ENCODE measurements at regions not wholly inside any gene's neighbourhood (a gene's known extent, or its start where the extent isn't known, plus 50 kb on each side); places are given as distances from the start of the nearest gene placed in this dataset.

- no peaks in the 10 kb centered on the region for H3K9me3 ChIP-seq (replicated peaks; ENCODE audit: control insufficient read depth, insufficient read depth, low read length)
- TF ChIP-seq SIN3A (IDR thresholded peaks at IDR 0.05; ENCODE audit: low read depth, low read length) (no peak), ZNF622 (IDR thresholded peaks at IDR 0.05) (no peak), ZBTB33 (IDR thresholded peaks at IDR 0.05) (no peak), JUNB (IDR thresholded peaks at IDR 0.05) (no peak), CHD1 (IDR thresholded peaks at IDR 0.05; ENCODE audit: low read depth, low read length) (no peak), POLR2A (IDR thresholded peaks at IDR 0.05; ENCODE audit: low read depth, low read length) (no peak), IRF3 (IDR thresholded peaks at IDR 0.05) (no peak)
- ChIA-PET POLR2A (no interaction called here), RAD21 (ENCODE audit: unreplicated experiment) (no interaction called here), SMC1A (ENCODE audit: uncharacterized antibody, unreplicated experiment) (no interaction called here), CTCF (no interaction called here)
- intact Hi-C loops (cut with micrococcal nuclease; ENCODE audit: unreplicated experiment) (no loop called here), in situ Hi-C loops (cut with MboI) (no loop called here)
- BruUV-seq (replicated peaks) = no TSS peak
- DNase-seq (ENCODE audit: low read depth, low spot score) (no peak), FAIRE-seq (no peak), ATAC-seq (no peak)
- H2AFZ ChIP-seq (ENCODE audit: control insufficient read depth, low read depth, low read length) = no peak overlapping the region
- no peaks in the 10 kb centered on the region for H3K79me2 ChIP-seq (ENCODE audit: control insufficient read depth, insufficient read depth, low read length)
- H3K4me3 ChIP-seq = no peak overlapping the region
- 47% methylated on average over 8 of the region's 8 CpGs for WGBS (ENCODE audit: insufficient coverage, insufficient replicate concordance, low lambda C conversion rate, missing lambda C conversion rate)
- H4K20me1 ChIP-seq (ENCODE audit: control insufficient read depth, insufficient read depth) = no peaks in the 10 kb centered on the region
- H3K36me3 ChIP-seq (ENCODE audit: control insufficient read depth in 2 of 2, insufficient read depth in 2 of 2, low read length in 1 of 2) = no peaks in the 10 kb centered on the region
- H3K27me3 ChIP-seq (replicated peaks in 1 of 2; ENCODE audit: control insufficient read depth in 2 of 2, insufficient read depth in 2 of 2, low read length in 1 of 2) = no peaks in the 10 kb centered on the region
- H3K27ac ChIP-seq (ENCODE audit: control insufficient read depth, insufficient read depth) = no peak overlapping the region
- no peak overlapping the region for H3K4me2 ChIP-seq (ENCODE audit: control insufficient read depth, insufficient read depth)
- no peaks in the 10 kb centered on the region for H3K4me1 ChIP-seq (ENCODE audit: control insufficient read depth, insufficient read depth, low read length)
- no peak overlapping the region for H3K9ac ChIP-seq (ENCODE audit: control insufficient read depth, insufficient read depth, low read length)
Measured at GRCh38 chr15:46296002-46296401, 661.2 kb downstream of the SQOR start.

GRCh38 chr15:46296797-46297196 is 662.0 kb downstream of the SQOR start:
- intact Hi-C loops (cut with micrococcal nuclease; ENCODE audit: unreplicated experiment) (no loop called here), in situ Hi-C loops (cut with MboI) (no loop called here)
- no peaks in the 10 kb centered on the region for H4K20me1 ChIP-seq (ENCODE audit: control insufficient read depth, insufficient read depth)
- no peak overlapping the region for H2AFZ ChIP-seq (ENCODE audit: control insufficient read depth, low read depth, low read length)
- ATAC-seq (no peak), FAIRE-seq (no peak), DNase-seq (ENCODE audit: low read depth, low spot score) (no peak)
- no peaks in the 10 kb centered on the region for H3K79me2 ChIP-seq (ENCODE audit: control insufficient read depth, insufficient read depth, low read length)
- no peak overlapping the region for H3K4me2 ChIP-seq (ENCODE audit: control insufficient read depth, insufficient read depth)
- no peak overlapping the region for H3K27ac ChIP-seq (ENCODE audit: control insufficient read depth, insufficient read depth)
- no peak for TF ChIP-seq MYC (IDR thresholded peaks at IDR 0.05; ENCODE audit: insufficient read depth, insufficient read length, insufficient replicate concordance, low read length, severe bottlenecking)
- no peak for TF ChIP-seq ASH2L (IDR thresholded peaks at IDR 0.05; ENCODE audit: borderline replicate concordance, low read depth)
- TF ChIP-seq RELA (IDR thresholded peaks at IDR 0.05; ENCODE audit: borderline replicate concordance, partially characterized antibody) = no peak
- no peak for TF ChIP-seq HSF1 (IDR thresholded peaks at IDR 0.05; ENCODE audit: low read depth, low read length)
- no peak for TF ChIP-seq SUPT20H (IDR thresholded peaks at IDR 0.05; ENCODE audit: borderline replicate concordance, control insufficient read depth, low read depth, low read length)
- no peak for TF ChIP-seq ZNF217 (IDR thresholded peaks at IDR 0.05)
- no peak for TF ChIP-seq TCF3 (IDR thresholded peaks at IDR 0.05; ENCODE audit: borderline replicate concordance, insufficient read depth, low read depth, low read length)
- TF ChIP-seq ZZZ3 (IDR thresholded peaks at IDR 0.05; ENCODE audit: control insufficient read depth, insufficient read length, low read depth) = no peak
- no peak overlapping the region for H3K4me3 ChIP-seq
- no peak overlapping the region for H3K9ac ChIP-seq (ENCODE audit: control insufficient read depth, insufficient read depth, low read length)
- no peaks in the 10 kb centered on the region for H3K9me3 ChIP-seq (replicated peaks; ENCODE audit: control insufficient read depth, insufficient read depth, low read length)
- no TSS peak for BruUV-seq (replicated peaks)
- H3K27me3 ChIP-seq (replicated peaks in 1 of 2; ENCODE audit: control insufficient read depth in 2 of 2, insufficient read depth in 2 of 2, low read length in 1 of 2) = no peaks in the 10 kb centered on the region
- RAD21 ChIA-PET (ENCODE audit: unreplicated experiment) = no interaction called here
- no peaks in the 10 kb centered on the region for H3K4me1 ChIP-seq (ENCODE audit: control insufficient read depth, insufficient read depth, low read length)
- CTCF ChIA-PET = no interaction called here
- SMC1A ChIA-PET (ENCODE audit: uncharacterized antibody, unreplicated experiment) = no interaction called here
- 55% methylated on average over 2 of the region's 2 CpGs for WGBS (ENCODE audit: insufficient coverage, insufficient replicate concordance, low lambda C conversion rate, missing lambda C conversion rate)
- POLR2A ChIA-PET = no interaction called here
- no peaks in the 10 kb centered on the region for H3K36me3 ChIP-seq (ENCODE audit: control insufficient read depth in 2 of 2, insufficient read depth in 2 of 2, low read length in 1 of 2)

Data from GM12878 (cell line).